Gastrocnemius medialis (tissue), 4 donors: ENCODE measurements at regions not wholly inside any gene's neighbourhood (a gene's known extent, or its start where the extent isn't known, plus 50 kb on each side); places are given as distances from the start of the nearest gene placed in this dataset.

Source experiments
- ATAC-seq, 2 donors: fragments of 150-250 bp; one replicate each; pipeline ENCODE4 v1.9.1; 2016
- DNase-seq, 2 donors: peaks; one replicate each; pipeline ENCODE4 v3.0.0-alpha.2; 2019
- H3K27ac ChIP-seq, 4 donors: fragments of 200-600 bp; sonication (generic); 1 replicate in 1 of 4; 2 replicates in 3 of 4; pipeline ENCODE4 v1.5.1; 2016 to 2018; ENCODE audit warnings: mild to moderate bottlenecking in 2 of 4, moderate library complexity in 1 of 4
- H3K27me3 ChIP-seq, 3 donors: fragments of 200-600 bp; sonication (generic) in 2 of 3; 1 replicate in 1 of 3; 2 replicates in 2 of 3; pipeline versions ENCODE4 v1.5.1 to v1.6.0; 2016 to 2019; ENCODE audit warnings: mild to moderate bottlenecking in 1 of 3, moderate library complexity in 1 of 3
- H3K36me3 ChIP-seq, 2 donors: fragments of 200-600 bp; sonication (generic) in 1 of 2; one replicate each; pipeline ENCODE4 v1.5.1; 2017 to 2018
- H3K4me1 ChIP-seq, 2 donors: fragments of 200-600 bp; sonication (generic) in 1 of 2; one replicate each; pipeline ENCODE4 v1.5.1; 2016 to 2017; ENCODE audit warnings: mild to moderate bottlenecking in 2 of 2
- H3K4me3 ChIP-seq, 4 donors: fragments of 200-600 bp; sonication (generic) in 3 of 4; 1 replicate in 1 of 4; 2 replicates in 3 of 4; pipeline ENCODE4 v1.5.1; 2016 to 2019; ENCODE audit warnings: mild to moderate bottlenecking in 2 of 4
- H3K9me3 ChIP-seq, 3 donors: fragments of 200-600 bp; sonication (generic) in 2 of 3; 1 replicate in 1 of 3; 2 replicates in 2 of 3; pipeline ENCODE4 v1.5.1; 2016 to 2019
- POLR2A ChIP-seq, 2 donors: fragments of 450-650 bp; IDR thresholded peaks; one replicate each; pipeline ENCODE4 v1.6.1; 2017; ENCODE audit warnings: antibody characterized with exemption in 2 of 2, mild to moderate bottlenecking in 2 of 2, moderate library complexity in 2 of 2
- in situ Hi-C, 4 donors: fragments of 200-750 bp; cut with MboI; loops; one replicate each; pipeline versions ENCODE4 v1.15.0 to v1.8.0; 2017; ENCODE audit warnings: low sequenced_read_pairs in 4 of 4
- intact Hi-C: fragments of 100-400 bp; cut with DNase I; formaldehyde crosslinking; loops from one replicate; pipeline ENCODE4 v1.15.1; 2023; ENCODE audit warnings: low total_unique reads
- TF ChIP-seq, protein P1 (sequence below), 5 experiments: fragments of 450-650 bp in 3 of 5; fragments of 200-600 bp in 2 of 5; sonication (generic) in 2 of 5; IDR thresholded peaks in 4 of 5; conservative IDR thresholded peaks in 1 of 5; 1 replicate in 4 of 5; 2 replicates in 1 of 5; pipeline ENCODE4 v1.5.1; 2016 to 2019; ENCODE audit warnings: antibody characterized with exemption in 5 of 5, mild to moderate bottlenecking in 3 of 5, moderate library complexity in 3 of 5

DNA sequence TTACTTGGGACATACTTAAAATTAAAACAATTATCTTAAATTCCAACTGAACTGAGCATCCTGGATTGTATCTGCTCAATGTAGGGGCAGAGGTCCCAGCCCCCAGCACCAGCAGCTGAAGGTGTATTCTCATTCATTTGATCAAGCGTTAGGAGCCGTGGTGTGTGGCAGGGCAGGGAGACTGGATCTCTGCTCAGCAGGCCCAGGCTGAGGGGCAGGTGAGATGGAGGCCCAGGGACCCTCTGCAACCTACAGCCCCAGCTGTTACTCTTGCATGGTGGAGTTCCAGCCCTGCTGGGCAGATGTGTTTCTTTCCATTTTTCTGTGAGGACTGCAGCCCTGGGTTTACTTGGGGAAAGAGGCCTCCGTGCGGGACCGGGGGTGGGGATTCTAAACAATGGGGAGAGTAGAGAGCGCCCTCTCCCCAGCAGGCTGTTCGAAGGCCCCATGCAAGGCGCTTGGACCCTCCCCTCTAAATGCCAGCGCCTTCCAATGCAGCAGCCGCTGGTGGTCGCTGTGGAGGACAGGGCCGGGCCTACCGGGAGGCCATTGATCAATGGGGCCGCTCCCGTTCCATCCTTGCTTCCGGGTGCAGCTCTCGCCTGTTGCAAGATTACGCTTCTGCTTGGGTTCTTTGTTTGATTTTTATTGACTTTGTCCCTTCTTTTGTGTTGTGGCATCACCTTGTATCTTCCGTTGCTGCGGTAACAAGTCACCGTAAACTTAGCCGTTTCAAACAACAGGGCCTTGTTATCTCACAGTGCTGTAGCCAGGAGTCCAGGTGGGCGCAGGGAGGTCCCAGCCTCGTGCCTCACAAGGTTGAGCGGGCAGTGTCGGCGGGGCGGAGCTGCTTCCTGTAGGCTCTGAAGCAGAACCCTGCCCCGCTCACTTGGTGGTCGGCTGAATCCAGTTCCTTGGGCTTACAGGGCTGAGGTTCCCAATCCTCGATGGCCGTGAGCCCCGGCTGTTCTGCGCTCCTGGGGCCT is 134.8 kb upstream of the PHACTR3 start:
- H3K4me3 ChIP-seq = no peak overlapping the region
- in situ Hi-C loops (loop anchor here in 3 of 4 donors (10.0 to 25.0 kb wide), 2 partner anchors 55 to 607 kb away; partner anchors contain the start of genes GNAS (in 2 of the 3) and GNAS-AS1 (in 2 of the 3)), intact Hi-C loops (no loop called here)
- TF ChIP-seq POLR2A (IDR thresholded peaks at IDR 0.05) = no peak
- TF ChIP-seq, protein P1, sequence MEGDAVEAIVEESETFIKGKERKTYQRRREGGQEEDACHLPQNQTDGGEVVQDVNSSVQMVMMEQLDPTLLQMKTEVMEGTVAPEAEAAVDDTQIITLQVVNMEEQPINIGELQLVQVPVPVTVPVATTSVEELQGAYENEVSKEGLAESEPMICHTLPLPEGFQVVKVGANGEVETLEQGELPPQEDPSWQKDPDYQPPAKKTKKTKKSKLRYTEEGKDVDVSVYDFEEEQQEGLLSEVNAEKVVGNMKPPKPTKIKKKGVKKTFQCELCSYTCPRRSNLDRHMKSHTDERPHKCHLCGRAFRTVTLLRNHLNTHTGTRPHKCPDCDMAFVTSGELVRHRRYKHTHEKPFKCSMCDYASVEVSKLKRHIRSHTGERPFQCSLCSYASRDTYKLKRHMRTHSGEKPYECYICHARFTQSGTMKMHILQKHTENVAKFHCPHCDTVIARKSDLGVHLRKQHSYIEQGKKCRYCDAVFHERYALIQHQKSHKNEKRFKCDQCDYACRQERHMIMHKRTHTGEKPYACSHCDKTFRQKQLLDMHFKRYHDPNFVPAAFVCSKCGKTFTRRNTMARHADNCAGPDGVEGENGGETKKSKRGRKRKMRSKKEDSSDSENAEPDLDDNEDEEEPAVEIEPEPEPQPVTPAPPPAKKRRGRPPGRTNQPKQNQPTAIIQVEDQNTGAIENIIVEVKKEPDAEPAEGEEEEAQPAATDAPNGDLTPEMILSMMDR (IDR thresholded peaks at IDR 0.05 in 4 of 5, conservative IDR thresholded peaks at IDR 0.05 in 1 of 5) = no peak
- H3K4me1 ChIP-seq = no peaks in the 10 kb centered on the region
- no peaks in the 10 kb centered on the region for H3K27me3 ChIP-seq
- no peak overlapping the region for H3K27ac ChIP-seq
- ATAC-seq (no peak), DNase-seq (no peak)
- H3K9me3 ChIP-seq = no peaks in the 10 kb centered on the region
- H3K36me3 ChIP-seq = no peaks in the 10 kb centered on the region

GRCh38 chr20:59470521-59470920 is 133.8 kb upstream of the PHACTR3 start:
- in situ Hi-C loops = loop anchor here in 2 of 4 donors (25.0 kb wide), 1 partner anchor 608 kb away; the partner anchor contains the start of genes GNAS (in 2 of the 2) and GNAS-AS1 (in 2 of the 2)
- no peaks in the 10 kb centered on the region for H3K36me3 ChIP-seq
- H3K4me1 ChIP-seq = no peaks in the 10 kb centered on the region
- intact Hi-C loops = no loop called here
- ATAC-seq (no peak), DNase-seq (no peak)
- H3K9me3 ChIP-seq = no peaks in the 10 kb centered on the region
- H3K4me3 ChIP-seq = no peak overlapping the region
- no peak overlapping the region for H3K27ac ChIP-seq
- H3K27me3 ChIP-seq = no peaks in the 10 kb centered on the region
- TF ChIP-seq, protein P1 (IDR thresholded peaks at IDR 0.05 in 4 of 5, conservative IDR thresholded peaks at IDR 0.05 in 1 of 5) = no peak
- TF ChIP-seq POLR2A (IDR thresholded peaks at IDR 0.05) = no peak

DNA sequence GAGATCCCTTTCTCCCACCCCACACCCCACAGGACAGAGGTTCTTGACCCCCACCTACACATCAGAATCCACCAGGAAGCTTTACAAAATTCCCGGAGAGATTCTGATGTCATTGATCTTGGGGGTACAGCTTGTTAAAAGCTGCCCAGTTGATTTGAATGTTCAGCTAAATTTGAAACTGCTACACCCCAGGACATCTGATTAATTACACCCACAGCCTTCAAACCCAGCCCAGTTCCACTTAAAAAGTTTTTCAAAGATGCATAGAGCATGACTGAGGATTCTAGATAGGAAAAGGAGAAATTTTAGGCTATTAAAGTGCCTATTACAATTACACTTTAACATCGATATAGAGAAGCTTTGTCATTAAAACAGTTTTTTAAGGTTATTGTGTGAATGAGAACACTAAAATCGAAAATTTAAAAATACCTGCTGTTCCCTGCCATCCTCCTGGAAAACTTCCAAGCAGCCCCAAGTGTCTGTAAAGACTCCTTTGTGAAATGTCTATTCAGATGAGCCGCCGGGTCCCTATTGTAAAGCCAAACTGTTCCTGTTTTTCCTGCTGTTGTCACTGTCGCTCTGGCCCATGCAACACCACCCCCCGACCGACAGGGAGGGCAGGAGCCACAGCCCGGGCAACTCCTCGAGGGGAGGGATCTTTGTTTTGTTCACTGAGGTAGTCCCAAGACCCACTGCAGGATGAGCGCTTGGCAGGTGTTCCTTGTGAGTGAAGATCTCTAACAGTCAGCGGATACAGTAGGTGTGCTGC is 132.5 kb upstream of the PHACTR3 start:
- DNase-seq (no peak), ATAC-seq (no peak)
- H3K4me1 ChIP-seq = no peaks in the 10 kb centered on the region
- no peak overlapping the region for H3K27ac ChIP-seq
- TF ChIP-seq, protein P1 (IDR thresholded peaks at IDR 0.05 in 4 of 5, conservative IDR thresholded peaks at IDR 0.05 in 1 of 5) = no peak
- no peak for TF ChIP-seq POLR2A (IDR thresholded peaks at IDR 0.05)
- H3K9me3 ChIP-seq = no peaks in the 10 kb centered on the region
- no peak overlapping the region for H3K4me3 ChIP-seq
- H3K27me3 ChIP-seq = no peaks in the 10 kb centered on the region
- intact Hi-C loops = no loop called here
- H3K36me3 ChIP-seq = no peaks in the 10 kb centered on the region
- in situ Hi-C loops = loop anchor here in 2 of 4 donors (25.0 kb wide), 1 partner anchor 610 kb away; the partner anchor contains the start of genes GNAS (in 2 of the 2) and GNAS-AS1 (in 2 of the 2)

DNA sequence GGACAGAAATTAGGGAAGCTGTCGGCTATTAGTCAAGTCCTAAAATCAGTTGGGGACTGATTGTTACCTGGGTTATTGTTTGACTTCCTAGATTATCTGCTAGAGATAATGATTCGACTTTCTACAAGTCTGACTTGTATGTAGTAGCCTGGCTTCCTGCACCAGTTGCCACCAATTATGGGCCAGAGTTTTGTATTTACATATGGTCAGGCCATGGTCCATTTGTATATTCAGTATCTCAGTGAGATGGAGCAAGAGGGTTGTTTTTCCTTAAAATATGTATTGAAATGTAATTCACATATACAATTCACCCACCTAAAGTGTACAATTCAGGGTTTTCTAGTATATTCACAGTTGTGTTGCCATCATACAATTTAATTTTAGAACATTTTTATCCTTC is 130.6 kb upstream of the PHACTR3 start:
- intact Hi-C loops (no loop called here), in situ Hi-C loops (loop anchor here in 2 of 4 donors (25.0 kb wide), 1 partner anchor 611 kb away; the partner anchor contains the start of genes GNAS (in 2 of the 2) and GNAS-AS1 (in 2 of the 2))
- no peaks in the 10 kb centered on the region for H3K27me3 ChIP-seq
- no peak overlapping the region for H3K27ac ChIP-seq
- H3K4me3 ChIP-seq = no peak overlapping the region
- DNase-seq = no peak
- no peaks in the 10 kb centered on the region for H3K4me1 ChIP-seq
- H3K9me3 ChIP-seq = no peaks in the 10 kb centered on the region
- no peak for ATAC-seq
- TF ChIP-seq, protein P1 (IDR thresholded peaks at IDR 0.05 in 4 of 5, conservative IDR thresholded peaks at IDR 0.05 in 1 of 5) = no peak
- no peak for TF ChIP-seq POLR2A (IDR thresholded peaks at IDR 0.05)
- H3K36me3 ChIP-seq = no peaks in the 10 kb centered on the region
